DND-41 (cell line): ENCODE measurements at regions not wholly inside any gene's neighbourhood (a gene's known extent, or its start where the extent isn't known, plus 50 kb on each side); places are given as distances from the start of the nearest gene placed in this dataset.

ENCODE experiments used
- ATAC-seq: fragments of 200-7000 bp; cut with Tn5 transposase; 3 replicates; pipeline ENCODE4 v1.9.1; 2021; ENCODE audit warnings: low read depth; ENCODE audit not compliant: insufficient read depth
- DNase-seq: peaks from one replicate; pipeline ENCODE4 v3.0.0-alpha.2; 2020
- H2AFZ ChIP-seq: 2 replicates; pipeline ENCODE4 v1.6.0; 2012; ENCODE audit warnings: low read depth, low read length
- H3K27ac ChIP-seq: 2 replicates; pipeline ENCODE4 v1.5.1; 2012; ENCODE audit warnings: low read length, inconsistent platforms
- H3K27me3 ChIP-seq: fragments of 200-600 bp; sonication (generic); 2 replicates; pipeline ENCODE4 v1.6.0; 2012; ENCODE audit warnings: low read length, mild to moderate bottlenecking, inconsistent platforms; ENCODE audit not compliant: insufficient read depth, poor library complexity
- H3K36me3 ChIP-seq: 2 replicates; pipeline ENCODE4 v1.5.1; 2012; ENCODE audit warnings: low read length, inconsistent platforms; ENCODE audit not compliant: insufficient read depth
- H3K4me1 ChIP-seq: 2 replicates; pipeline ENCODE4 v1.5.1; 2012; ENCODE audit warnings: mild to moderate bottlenecking, low read length; ENCODE audit not compliant: insufficient read depth
- H3K4me2 ChIP-seq: 2 replicates; pipeline ENCODE4 v1.6.0; 2012; ENCODE audit warnings: mild to moderate bottlenecking, moderate library complexity, low read length, inconsistent platforms; ENCODE audit not compliant: insufficient read depth
- H3K4me3 ChIP-seq, 2 experiments: fragments of 200-600 bp in 1 of 2; shearing (Covaris generic) in 1 of 2; 2 replicates each; pipeline ENCODE4 v1.5.1; 2012 to 2016; ENCODE audit warnings: inconsistent platforms in 2 of 2, low read length in 2 of 2, mild to moderate bottlenecking in 2 of 2, low read depth in 1 of 2, moderate library complexity in 1 of 2
- H3K79me2 ChIP-seq: 2 replicates; pipeline ENCODE4 v1.6.0; 2012; ENCODE audit warnings: low read length, inconsistent platforms; ENCODE audit not compliant: insufficient read depth
- H3K9ac ChIP-seq: 2 replicates; pipeline ENCODE4 v1.6.0; 2012; ENCODE audit warnings: low read depth, mild to moderate bottlenecking, inconsistent platforms, low read length, moderate library complexity
- H3K9me3 ChIP-seq: 2 replicates; pipeline ENCODE4 v1.5.1; 2012; ENCODE audit warnings: low read length, moderate library complexity, mild to moderate bottlenecking, inconsistent platforms; ENCODE audit not compliant: insufficient read depth, severe bottlenecking
- H4K20me1 ChIP-seq: 2 replicates; pipeline ENCODE4 v1.6.0; 2012; ENCODE audit warnings: low read length; ENCODE audit not compliant: insufficient read depth
- CTCF ChIP-seq: IDR thresholded peaks from 2 replicates; pipeline ENCODE4 v1.5.1; 2012; ENCODE audit warnings: borderline replicate concordance, low read length, moderate library complexity, mild to moderate bottlenecking; ENCODE audit not compliant: poor library complexity, severe bottlenecking; ENCODE audit errors: extremely low read depth
- EZH2 ChIP-seq: IDR thresholded peaks from 3 replicates; pipeline ENCODE4 v1.6.1; 2012; ENCODE audit warnings: borderline replicate concordance, low read depth, mild to moderate bottlenecking, moderate library complexity, low read length, inconsistent platforms; ENCODE audit not compliant: severe bottlenecking

- Histone ChIP-seq H3K9me3 (no peaks in the 10 kb centered on the region), H3K27ac (no peak overlapping the region), H3K9ac (no peak overlapping the region), H4K20me1 (no peaks in the 10 kb centered on the region), H2AFZ (no peak overlapping the region), H3K4me2 (no peak overlapping the region), H3K4me1 (peaks cover 5% of the 10 kb centered on the region; the same call in 1 of the 2 replicates), H3K27me3 (no peaks in the 10 kb centered on the region), H3K4me3 (no peak overlapping the region), H3K79me2 (no peaks in the 10 kb centered on the region), H3K36me3 (no peaks in the 10 kb centered on the region)
- DNase-seq (no peak), ATAC-seq (no peak)
- TF ChIP-seq CTCF (no peak), EZH2 (no peak)
These were observed 458.2 kb upstream of the JARID2 start for GRCh38 chr6:14787677-14788076.

GRCh38 chr6:14789996-14790395 is 455.9 kb upstream of the JARID2 start:
- Histone ChIP-seq H2AFZ (no peak overlapping the region), H3K79me2 (no peaks in the 10 kb centered on the region), H3K4me2 (no peak overlapping the region), H3K27ac (no peak overlapping the region), H3K9me3 (no peaks in the 10 kb centered on the region), H4K20me1 (no peaks in the 10 kb centered on the region), H3K27me3 (no peaks in the 10 kb centered on the region), H3K4me1 (peaks cover 2% of the 10 kb centered on the region; the same call in 1 of the 2 replicates), H3K36me3 (no peaks in the 10 kb centered on the region), H3K9ac (no peak overlapping the region), H3K4me3 (no peak overlapping the region)
- TF ChIP-seq EZH2 (no peak), CTCF (no peak)
- DNase-seq (no peak), ATAC-seq (no peak)

GRCh38 chr6:14790976-14791375 is 454.9 kb upstream of the JARID2 start:
- Histone ChIP-seq H3K9me3 (no peaks in the 10 kb centered on the region), H3K9ac (no peak overlapping the region), H3K4me1 (no peaks in the 10 kb centered on the region), H4K20me1 (no peaks in the 10 kb centered on the region), H3K27me3 (no peaks in the 10 kb centered on the region), H3K4me3 (no peak overlapping the region), H3K27ac (no peak overlapping the region), H3K79me2 (no peaks in the 10 kb centered on the region), H3K36me3 (no peaks in the 10 kb centered on the region), H3K4me2 (no peak overlapping the region), H2AFZ (no peak overlapping the region)
- DNase-seq (no peak), ATAC-seq (no peak)
- no peak for TF ChIP-seq EZH2
- no peak for TF ChIP-seq CTCF

GRCh38 chr6:14791526-14791925 is 454.3 kb upstream of the JARID2 start:
- Histone ChIP-seq H3K79me2 (no peaks in the 10 kb centered on the region), H4K20me1 (no peaks in the 10 kb centered on the region), H3K4me1 (no peaks in the 10 kb centered on the region), H3K27ac (no peak overlapping the region), H3K4me2 (no peak overlapping the region), H3K27me3 (no peaks in the 10 kb centered on the region), H3K4me3 (no peak overlapping the region), H3K9me3 (no peaks in the 10 kb centered on the region), H2AFZ (no peak overlapping the region), H3K36me3 (no peaks in the 10 kb centered on the region), H3K9ac (no peak overlapping the region)
- no peak for ATAC-seq
- no peak for TF ChIP-seq EZH2
- TF ChIP-seq CTCF = no peak
- DNase-seq = no peak
